ENCODE measurements at regions not wholly inside any gene's neighbourhood (a gene's known extent, or its start where the extent isn't known, plus 50 kb on each side); places are given as distances from the start of the nearest gene placed in this dataset.

DNA sequence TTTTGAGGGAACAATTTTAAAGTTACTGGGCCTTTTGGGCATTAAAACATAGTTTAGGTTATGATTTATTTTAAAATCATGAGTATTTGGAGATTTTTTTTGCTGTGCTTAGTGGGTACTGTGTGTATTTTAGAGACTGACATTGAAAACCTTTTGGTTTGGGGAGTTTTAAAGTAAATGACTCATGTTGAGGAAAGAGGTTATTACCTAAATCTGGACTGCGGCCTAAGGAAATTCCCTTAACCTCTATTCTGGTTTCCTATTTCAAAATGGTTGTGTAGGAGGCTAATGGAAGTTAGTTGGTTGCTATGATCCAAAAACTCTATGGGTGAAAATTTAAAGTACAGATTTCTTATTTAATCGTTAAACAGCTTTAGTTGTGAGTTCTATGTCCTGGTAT lies 57.3 kb upstream of the DPH6 start (continued):
- no peak for TF ChIP-seq PRDM10 (CRISPR knock-in tag; IDR thresholded peaks at IDR 0.05; ENCODE audit: low read depth)
- no peak for TF ChIP-seq ZNF510 (CRISPR knock-in tag; IDR thresholded peaks at IDR 0.05; ENCODE audit: low read depth)
- no peak for TF ChIP-seq POLR2G (IDR thresholded peaks at IDR 0.05; ENCODE audit: low read depth, low read length)
- no peak for TF ChIP-seq ZBTB3 (CRISPR knock-in tag; IDR thresholded peaks at IDR 0.05; ENCODE audit: borderline replicate concordance, low read depth)
- no peak for TF ChIP-seq SAFB2 (CRISPR knock-in tag; IDR thresholded peaks at IDR 0.05; ENCODE audit: borderline replicate concordance, low read depth)

- no peaks in the 10 kb centered on the region for H4K20me1 ChIP-seq (ENCODE audit: insufficient read depth, low read length)
- H3K4me1 ChIP-seq (ENCODE audit: insufficient read depth, low read length), result no peaks in the 10 kb centered on the region
- no peak overlapping the region for H2AFZ ChIP-seq (ENCODE audit: low read length)
- CTCF ChIA-PET (ENCODE audit: low intra/inter-chr PET ratio, low total read pairs), result no interaction called here
- H3K27me3 ChIP-seq (ENCODE audit: control insufficient read depth in 1 of 2, insufficient read depth in 2 of 2, low read length in 2 of 2), result no peaks in the 10 kb centered on the region
- no peak for FAIRE-seq
- H3K9me3 ChIP-seq (ENCODE audit: low read length), result no peaks in the 10 kb centered on the region
- no TSS peak for BruUV-seq (replicated peaks)
- no peak overlapping the region for H3K4me2 ChIP-seq (ENCODE audit: low read depth, low read length)
- POLR2A ChIA-PET, result no interaction called here
- H3K27ac ChIP-seq (ENCODE audit: extremely low read length, insufficient read depth, low read length), result no peak overlapping the region
- no peak overlapping the region for H3K4me3 ChIP-seq (replicated peaks in 1 of 3; ENCODE audit: insufficient read depth in 1 of 3, low read depth in 2 of 3, low read length in 3 of 3)
- DNase-seq (ENCODE audit: low spot score), result no peak
- no peaks in the 10 kb centered on the region for H3K36me3 ChIP-seq (replicated peaks in 1 of 2; ENCODE audit: control insufficient read depth in 1 of 2, insufficient read depth in 2 of 2, low read length in 2 of 2)
- ATAC-seq, result no peak
- no peak overlapping the region for H3K9ac ChIP-seq (ENCODE audit: insufficient read depth, low read depth, low read length)
- intact Hi-C loops (cut with micrococcal nuclease; ENCODE audit: unreplicated experiment) (no loop called here), in situ Hi-C loops (cut with HindIII; ENCODE audit: extremely low pct_ligation_motif_present, low pct_unique_long_range_greater_than_20kb) (no loop called here)
- no peaks in the 10 kb centered on the region for H3K79me2 ChIP-seq (ENCODE audit: insufficient read depth, low read length)
- no peak for TF ChIP-seq TAF15 (IDR thresholded peaks at IDR 0.05; ENCODE audit: low read depth, low read length, poor library complexity, severe bottlenecking)
- no peak for TF ChIP-seq HOXA5 (CRISPR knock-in tag; IDR thresholded peaks at IDR 0.05)
- no peak for TF ChIP-seq ZNF75D (CRISPR knock-in tag; IDR thresholded peaks at IDR 0.05; ENCODE audit: borderline replicate concordance)
- no peak for TF ChIP-seq SALL2 (CRISPR knock-in tag; IDR thresholded peaks at IDR 0.05)
- TF ChIP-seq, protein P1, sequence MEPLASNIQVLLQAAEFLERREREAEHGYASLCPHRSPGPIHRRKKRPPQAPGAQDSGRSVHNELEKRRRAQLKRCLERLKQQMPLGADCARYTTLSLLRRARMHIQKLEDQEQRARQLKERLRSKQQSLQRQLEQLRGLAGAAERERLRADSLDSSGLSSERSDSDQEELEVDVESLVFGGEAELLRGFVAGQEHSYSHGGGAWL (CRISPR knock-in tag; IDR thresholded peaks at IDR 0.05), result no peak
- TF ChIP-seq PHF8 (CRISPR knock-in tag; IDR thresholded peaks at IDR 0.05), result no peak
- TF ChIP-seq, protein P2, sequence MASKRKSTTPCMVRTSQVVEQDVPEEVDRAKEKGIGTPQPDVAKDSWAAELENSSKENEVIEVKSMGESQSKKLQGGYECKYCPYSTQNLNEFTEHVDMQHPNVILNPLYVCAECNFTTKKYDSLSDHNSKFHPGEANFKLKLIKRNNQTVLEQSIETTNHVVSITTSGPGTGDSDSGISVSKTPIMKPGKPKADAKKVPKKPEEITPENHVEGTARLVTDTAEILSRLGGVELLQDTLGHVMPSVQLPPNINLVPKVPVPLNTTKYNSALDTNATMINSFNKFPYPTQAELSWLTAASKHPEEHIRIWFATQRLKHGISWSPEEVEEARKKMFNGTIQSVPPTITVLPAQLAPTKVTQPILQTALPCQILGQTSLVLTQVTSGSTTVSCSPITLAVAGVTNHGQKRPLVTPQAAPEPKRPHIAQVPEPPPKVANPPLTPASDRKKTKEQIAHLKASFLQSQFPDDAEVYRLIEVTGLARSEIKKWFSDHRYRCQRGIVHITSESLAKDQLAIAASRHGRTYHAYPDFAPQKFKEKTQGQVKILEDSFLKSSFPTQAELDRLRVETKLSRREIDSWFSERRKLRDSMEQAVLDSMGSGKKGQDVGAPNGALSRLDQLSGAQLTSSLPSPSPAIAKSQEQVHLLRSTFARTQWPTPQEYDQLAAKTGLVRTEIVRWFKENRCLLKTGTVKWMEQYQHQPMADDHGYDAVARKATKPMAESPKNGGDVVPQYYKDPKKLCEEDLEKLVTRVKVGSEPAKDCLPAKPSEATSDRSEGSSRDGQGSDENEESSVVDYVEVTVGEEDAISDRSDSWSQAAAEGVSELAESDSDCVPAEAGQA (IDR thresholded peaks at IDR 0.05; ENCODE audit: low read depth), result no peak
- TF ChIP-seq, protein P2 (CRISPR knock-in tag; IDR thresholded peaks at IDR 0.05; ENCODE audit: borderline replicate concordance), result no peak
- no peak for TF ChIP-seq KDM3A (CRISPR knock-in tag; IDR thresholded peaks at IDR 0.05; ENCODE audit: low read depth)
- no peak for TF ChIP-seq GATAD1 (CRISPR knock-in tag; IDR thresholded peaks at IDR 0.05)
- no peak for TF ChIP-seq SMYD3 (CRISPR knock-in tag; IDR thresholded peaks at IDR 0.05)
Measured at GRCh38 chr15:35603856-35604255, 57.9 kb upstream of the DPH6 start.

Data from HepG2 (cell line).